K562 (cell line): ENCODE measurements at regions not wholly inside any gene's neighbourhood (a gene's known extent, or its start where the extent isn't known, plus 50 kb on each side); places are given as distances from the start of the nearest gene placed in this dataset.

Source experiments
- ATAC-seq: fragments of 200-7000 bp; cut with Tn5 transposase; 3 replicates; pipeline ENCODE4 v1.9.1; 2020; ENCODE audit warnings: moderate library complexity
- BruUV-seq: library from RNA; stranded (reverse); fragments of 400-500 nt; replicated peaks from 2 replicates; lab custom pipeline; 2021; lab: Mats Ljungman, UMichigan
- CTCF ChIA-PET: fragments of 300-600 bp; formaldehyde crosslinking; extraction: SDS; loops from one replicate; lab custom pipeline; 2021; ENCODE audit warnings: low intra/inter-chr PET ratio; lab: Yijun Ruan, JAX
- POLR2A ChIA-PET: fragments of 300-600, 350-650 bp; sonication (Branson Sonifier 250); formaldehyde crosslinking; extraction: SDS; loops from one replicate; lab custom pipeline; 2021; ENCODE audit warnings: antibody characterized with exemption, inconsistent platforms; lab: Yijun Ruan, JAX
- DNase-seq, 4 experiments: peaks; one replicate each; pipeline versions ENCODE4 v3.0.0 to v3.0.0-alpha.2; 2011 to 2018; ENCODE audit warnings: low spot score in 3 of 4, mixed read lengths in 3 of 4; ENCODE audit errors: extremely low read depth in 1 of 4
- FAIRE-seq: peaks from 2 replicates; lab custom pipeline; 2011; peaks lifted over from hg19 to GRCh38; lab: Jason Lieb, UNC
- H2AFZ ChIP-seq: 2 replicates; pipeline ENCODE4 v1.6.0; 2011; ENCODE audit warnings: low read depth, low read length, control low read depth, inconsistent platforms
- H3K27ac ChIP-seq: fragments of 200-600 bp; 3 replicates; pipeline ENCODE4 v1.8.0; 2011; ENCODE audit warnings: low read depth, mild to moderate bottlenecking, control low read depth, inconsistent platforms, low read length, moderate library complexity, mixed read lengths; ENCODE audit errors: extremely low read depth
- H3K27me3 ChIP-seq, 2 experiments: fragments of 300-600 bp in 1 of 2; 2 replicates in 1 of 2; 3 replicates in 1 of 2; pipeline versions ENCODE4 v1.6.0 to v1.8.0; 2011; ENCODE audit warnings: inconsistent platforms in 2 of 2, low read length in 2 of 2, mild to moderate bottlenecking in 1 of 2, mixed read lengths in 1 of 2, moderate library complexity in 1 of 2; ENCODE audit not compliant: control insufficient read depth in 2 of 2, insufficient read depth in 2 of 2
- H3K36me3 ChIP-seq: fragments of 300-600 bp; 3 replicates; pipeline ENCODE4 v1.8.0; 2011; ENCODE audit warnings: mild to moderate bottlenecking, low read length, inconsistent platforms; ENCODE audit not compliant: control insufficient read depth, insufficient read depth
- H3K4me1 ChIP-seq, 2 experiments: fragments of 200-600 bp in 1 of 2; replicated peaks in 1 of 2; 2 replicates in 1 of 2; 3 replicates in 1 of 2; pipeline versions ENCODE4 v1.5.1 to v1.8.0; 2011; ENCODE audit warnings: inconsistent platforms in 2 of 2, low read length in 2 of 2, mild to moderate bottlenecking in 1 of 2, mixed read lengths in 1 of 2, moderate library complexity in 1 of 2; ENCODE audit not compliant: control insufficient read depth in 2 of 2, insufficient read depth in 2 of 2
- H3K4me2 ChIP-seq: 2 replicates; pipeline ENCODE4 v1.6.1; 2011; ENCODE audit warnings: low read length, control low read depth, inconsistent platforms, mixed read lengths; ENCODE audit not compliant: insufficient read depth
- H3K4me3 ChIP-seq: fragments of 200-600 bp; sonication (generic), shearing (Covaris generic); 2 replicates; pipeline ENCODE4 v1.5.1; 2016; ENCODE audit warnings: control low read depth, inconsistent platforms
- H3K79me2 ChIP-seq: fragments of 200-600 bp; 3 replicates; pipeline ENCODE4 v1.8.0; 2011; ENCODE audit warnings: low read length, inconsistent platforms; ENCODE audit not compliant: control insufficient read depth, insufficient read depth
- H3K9ac ChIP-seq, 2 experiments: 2 replicates each; pipeline versions ENCODE4 v1.6.0 to v1.6.1; 2011; ENCODE audit warnings: low read depth in 2 of 2, low read length in 2 of 2, control low read depth in 1 of 2, inconsistent platforms in 1 of 2, mild to moderate bottlenecking in 1 of 2, mixed read lengths in 1 of 2; ENCODE audit not compliant: insufficient read depth in 1 of 2
- H3K9me1 ChIP-seq: one replicate; pipeline ENCODE4 v1.6.0; 2011; ENCODE audit warnings: inconsistent platforms, mild to moderate bottlenecking, low read length, moderate library complexity; ENCODE audit not compliant: control insufficient read depth, insufficient read depth
- H3K9me3 ChIP-seq: replicated peaks from 2 replicates; pipeline ENCODE4 v1.5.1; 2011; ENCODE audit warnings: low read depth, low read length, inconsistent platforms; ENCODE audit not compliant: control insufficient read depth, insufficient read depth
- H4K20me1 ChIP-seq: replicated peaks from 2 replicates; pipeline ENCODE4 v1.6.1; 2011; ENCODE audit warnings: low read length, inconsistent platforms, mixed read lengths; ENCODE audit not compliant: control insufficient read depth, insufficient read depth
- BCL6 ChIP-seq: fragments of 250-450 bp; sonication (Bioruptor Pico); IDR thresholded peaks from 2 replicates; pipeline ENCODE4 v1.4.0; 2020
- CREB1 ChIP-seq, 2 experiments: sonication (generic) in 1 of 2; formaldehyde crosslinking in 1 of 2; IDR thresholded peaks; 2 replicates each; pipeline versions ENCODE4 v1.6.1 to v1.8.0; 2012 to 2022; ENCODE audit warnings: inconsistent platforms in 1 of 2, mild to moderate bottlenecking in 1 of 2, missing genetic modification reagents in 1 of 2, moderate library complexity in 1 of 2
- EWSR1 ChIP-seq: fragments of 450-650 bp; IDR thresholded peaks from 2 replicates; pipeline ENCODE4 v1.6.1; 2018; ENCODE audit warnings: borderline replicate concordance, mild to moderate bottlenecking, low read depth, moderate library complexity; ENCODE audit not compliant: partially characterized antibody
- HLTF ChIP-seq: fragments of 450-650 bp; IDR thresholded peaks from 2 replicates; pipeline ENCODE4 v1.6.1; 2016
- IRF1 ChIP-seq: sonication (generic); formaldehyde crosslinking; IDR thresholded peaks from 2 replicates; pipeline ENCODE4 v1.8.0; 2022; ENCODE audit warnings: missing genetic modification reagents, mild to moderate bottlenecking, borderline replicate concordance
- STAT6 ChIP-seq: sonication (generic); formaldehyde crosslinking; IDR thresholded peaks from 2 replicates; pipeline ENCODE4 v1.8.1; 2023; ENCODE audit warnings: mild to moderate bottlenecking, missing genetic modification reagents
- ZSCAN32 ChIP-seq: fragments of 450-650 bp; formaldehyde crosslinking; IDR thresholded peaks from 2 replicates; pipeline ENCODE4 v1.4.0; 2020; ENCODE audit warnings: mild to moderate bottlenecking, moderate library complexity
- WGBS: fragments of 100-300 bp; shearing (Covaris generic); methylation state at CpG from one replicate; pipeline ENCODE4 v1.1.6; 2016; ENCODE audit warnings: low coverage, mixed read lengths; ENCODE audit not compliant: insufficient coverage; ENCODE audit errors: missing lambda C conversion rate; 5-methylcytosine and 5-hydroxymethylcytosine counted together
- in situ Hi-C: fragments of 300-500 bp; cut with MboI; formaldehyde crosslinking; loops from 4 replicates; pipeline ENCODE4 v1.15.0; 2018; ENCODE audit warnings: inconsistent platforms, mixed read lengths
- intact Hi-C: fragments of 100-400 bp; cut with micrococcal nuclease; formaldehyde crosslinking; loops from 2 replicates; pipeline ENCODE4 v1.14.2; 2022

- H3K9me1 ChIP-seq: no peaks in the 10 kb centered on the region
- no peaks in the 10 kb centered on the region for H3K36me3 ChIP-seq
- FAIRE-seq (no peak), ATAC-seq (no peak), DNase-seq (no peak)
- H3K27ac ChIP-seq: no peak overlapping the region
- no peaks in the 10 kb centered on the region for H3K4me1 ChIP-seq
- H3K79me2 ChIP-seq: no peaks in the 10 kb centered on the region
- no peak overlapping the region for H3K4me3 ChIP-seq
- H3K27me3 ChIP-seq: no peaks in the 10 kb centered on the region
- H3K9me3 ChIP-seq: no peaks in the 10 kb centered on the region
- ChIA-PET CTCF (no interaction called here), POLR2A (no interaction called here)
- BruUV-seq: no TSS peak
- H3K9ac ChIP-seq: no peak overlapping the region
- in situ Hi-C loops: no loop called here
- TF ChIP-seq IRF1 (CRISPR knock-in tag) (no peak), HLTF (no peak), EWSR1 (no peak), ZSCAN32 (CRISPR knock-in tag) (no peak), BCL6 (CRISPR knock-in tag) (no peak)
- H4K20me1 ChIP-seq: no peaks in the 10 kb centered on the region
- intact Hi-C loops: no loop called here
- H3K4me2 ChIP-seq: no peak overlapping the region
- H2AFZ ChIP-seq: no peak overlapping the region
These were observed 996.1 kb upstream of the TYRP1 start for GRCh38 chr9:11697126-11697525.

- H3K9ac ChIP-seq: no peak overlapping the region
- no peak overlapping the region for H2AFZ ChIP-seq
- no peak for ATAC-seq
- no peaks in the 10 kb centered on the region for H3K36me3 ChIP-seq
- H3K9me1 ChIP-seq: no peaks in the 10 kb centered on the region
- no peaks in the 10 kb centered on the region for H3K27me3 ChIP-seq
- no peak for FAIRE-seq
- H3K79me2 ChIP-seq: no peaks in the 10 kb centered on the region
- no peaks in the 10 kb centered on the region for H3K4me1 ChIP-seq
- no peak overlapping the region for H3K27ac ChIP-seq
- no peaks in the 10 kb centered on the region for H4K20me1 ChIP-seq
- H3K9me3 ChIP-seq: no peaks in the 10 kb centered on the region
- BruUV-seq: no TSS peak
- H3K4me3 ChIP-seq: no peak overlapping the region
- no peak for DNase-seq
- POLR2A ChIA-PET: no interaction called here
- H3K4me2 ChIP-seq: no peak overlapping the region
- TF ChIP-seq CREB1 (IDR thresholded peaks at IDR 0.05): no peak
- TF ChIP-seq CREB1 (CRISPR knock-in tag; IDR thresholded peaks at IDR 0.05): no peak
- TF ChIP-seq STAT6 (CRISPR knock-in tag): no peak
- in situ Hi-C loops (no loop called here), intact Hi-C loops (no loop called here)
- CTCF ChIA-PET: no interaction called here
- WGBS: 0% methylated on average over 3 of the region's 3 CpGs
These were observed 991.5 kb upstream of the TYRP1 start for GRCh38 chr9:11701706-11702105.
